PC-3 (cell line): ENCODE measurements at regions not wholly inside any gene's neighbourhood (a gene's known extent, or its start where the extent isn't known, plus 50 kb on each side); places are given as distances from the start of the nearest gene placed in this dataset.

ENCODE experiments used
- CTCF ChIP-seq: fragments of 300-600 bp; sonication (generic); conservative IDR thresholded peaks from 2 replicates; pipeline ENCODE4 v1.5.1; 2017; ENCODE audit warnings: antibody characterized with exemption, low read depth, mild to moderate bottlenecking, low read length
- EZH2phosphoT487 ChIP-seq: fragments of 300-600 bp; sonication (generic); IDR thresholded peaks from 2 replicates; pipeline ENCODE4 v1.6.1; 2018; ENCODE audit warnings: mild to moderate bottlenecking, antibody characterized with exemption, low read length, borderline replicate concordance

- no peak for TF ChIP-seq CTCF
- TF ChIP-seq EZH2phosphoT487: no peak
Observed at GRCh38 chr4:83703752-83704151, 167.8 kb downstream of the GPAT3 start.
